HepG2 (cell line): ENCODE measurements at regions not wholly inside any gene's neighbourhood (a gene's known extent, or its start where the extent isn't known, plus 50 kb on each side); places are given as distances from the start of the nearest gene placed in this dataset.

Experiments
- ATAC-seq: fragments of 200-7000 bp; cut with Tn5 transposase; 3 replicates; pipeline ENCODE4 v1.9.1; 2020; ENCODE audit warnings: mild to moderate bottlenecking, moderate library complexity
- BruUV-seq: library from RNA; stranded (reverse); fragments of 400-500 nt; replicated peaks from 2 replicates; lab custom pipeline; 2021; lab: Mats Ljungman, UMichigan
- CTCF ChIA-PET: fragments of 300-600 bp; formaldehyde crosslinking; extraction: SDS; loops from one replicate; lab custom pipeline; 2021; ENCODE audit warnings: low total read pairs, inconsistent platforms, low intra/inter-chr PET ratio; lab: Yijun Ruan, JAX
- POLR2A ChIA-PET: fragments of 350-600 bp; sonication (Branson Sonifier 250); formaldehyde crosslinking; loops from one replicate; lab custom pipeline; 2020; ENCODE audit warnings: antibody characterized with exemption, inconsistent platforms; lab: Yijun Ruan, JAX
- DNase-seq: peaks from one replicate; pipeline ENCODE4 v3.0.0-alpha.2; 2015; ENCODE audit warnings: low spot score
- FAIRE-seq: peaks from 3 replicates; lab custom pipeline; 2011; peaks lifted over from hg19 to GRCh38; lab: Jason Lieb, UNC
- H2AFZ ChIP-seq: one replicate; pipeline ENCODE4 v1.6.1; 2011; ENCODE audit warnings: low read length, inconsistent platforms
- H3K27ac ChIP-seq: fragments of 300-600 bp; 3 replicates; pipeline ENCODE4 v1.8.0; 2011; ENCODE audit warnings: mixed run types, mild to moderate bottlenecking, mixed read lengths, low read length, inconsistent platforms; ENCODE audit not compliant: insufficient read depth; ENCODE audit errors: extremely low read length
- H3K27me3 ChIP-seq, 2 experiments: fragments of 200-600 bp in 1 of 2; 2 replicates in 1 of 2; 3 replicates in 1 of 2; pipeline versions ENCODE4 v1.6.0 to v1.8.0; 2011; ENCODE audit warnings: low read length in 2 of 2, mild to moderate bottlenecking in 2 of 2, moderate library complexity in 2 of 2, inconsistent platforms in 1 of 2; ENCODE audit not compliant: insufficient read depth in 2 of 2, control insufficient read depth in 1 of 2
- H3K36me3 ChIP-seq, 2 experiments: fragments of 200-600 bp in 1 of 2; replicated peaks in 1 of 2; 2 replicates in 1 of 2; 3 replicates in 1 of 2; pipeline versions ENCODE4 v1.5.1 to v1.8.0; 2011; ENCODE audit warnings: low read length in 2 of 2, inconsistent platforms in 1 of 2; ENCODE audit not compliant: insufficient read depth in 2 of 2, control insufficient read depth in 1 of 2
- H3K4me1 ChIP-seq: 2 replicates; pipeline ENCODE4 v1.5.1; 2012; ENCODE audit warnings: low read length, inconsistent platforms; ENCODE audit not compliant: insufficient read depth
- H3K4me2 ChIP-seq: 2 replicates; pipeline ENCODE4 v1.6.0; 2011; ENCODE audit warnings: low read depth, low read length, inconsistent platforms
- H3K4me3 ChIP-seq, 3 experiments: fragments of 200-600 bp in 1 of 3; sonication (generic), shearing (Covaris generic) in 1 of 3; replicated peaks in 1 of 3; 2 replicates each; pipeline ENCODE4 v1.5.1; 2011 to 2016; ENCODE audit warnings: low read length in 3 of 3, inconsistent platforms in 2 of 3, low read depth in 2 of 3, mild to moderate bottlenecking in 2 of 3, control low read depth in 1 of 3, mixed read lengths in 1 of 3; ENCODE audit not compliant: insufficient read depth in 1 of 3
- H3K79me2 ChIP-seq: one replicate; pipeline ENCODE4 v1.6.1; 2011; ENCODE audit warnings: low read length, inconsistent platforms; ENCODE audit not compliant: insufficient read depth
- H3K9ac ChIP-seq: 2 replicates; pipeline ENCODE4 v1.6.0; 2011; ENCODE audit warnings: mild to moderate bottlenecking, low read depth, low read length, inconsistent platforms; ENCODE audit not compliant: insufficient read depth
- H3K9me3 ChIP-seq: 2 replicates; pipeline ENCODE4 v1.5.1; 2012; ENCODE audit warnings: mild to moderate bottlenecking, low read length
- H4K20me1 ChIP-seq: 2 replicates; pipeline ENCODE4 v1.6.0; 2011; ENCODE audit warnings: inconsistent platforms, mild to moderate bottlenecking, low read length, moderate library complexity; ENCODE audit not compliant: insufficient read depth
- ARID3A ChIP-seq: IDR thresholded peaks from 2 replicates; pipeline ENCODE4 v1.6.1; 2012; ENCODE audit warnings: low read depth, low read length, improper control_type of control experiment
- BRCA1 ChIP-seq: sonication (generic); formaldehyde crosslinking; IDR thresholded peaks from 2 replicates; pipeline ENCODE4 v1.4.0; 2020; ENCODE audit warnings: missing genetic modification reagents
- CAMTA2 ChIP-seq: sonication (generic); formaldehyde crosslinking; IDR thresholded peaks from 2 replicates; pipeline ENCODE4 v1.4.0; 2020; ENCODE audit warnings: mild to moderate bottlenecking, missing genetic modification reagents, borderline replicate concordance
- HOXD1 ChIP-seq: sonication (generic); formaldehyde crosslinking; IDR thresholded peaks from 2 replicates; pipeline ENCODE4 v1.5.0; 2020; ENCODE audit warnings: missing genetic modification reagents
- MTA3 ChIP-seq: sonication (generic); formaldehyde crosslinking; IDR thresholded peaks from 2 replicates; pipeline ENCODE4 v1.4.0; 2020; ENCODE audit warnings: missing genetic modification reagents
- NCOR1 ChIP-seq: fragments of 200-600 bp; sonication (generic); IDR thresholded peaks from 2 replicates; pipeline ENCODE4 v1.7.0; 2017; ENCODE audit warnings: antibody characterized with exemption, low read length, borderline replicate concordance
- PHF20 ChIP-seq: sonication (generic); formaldehyde crosslinking; IDR thresholded peaks from 2 replicates; pipeline ENCODE4 v1.5.0; 2020; ENCODE audit warnings: mild to moderate bottlenecking, missing genetic modification reagents
- PITX1 ChIP-seq: sonication (generic); formaldehyde crosslinking; IDR thresholded peaks from 2 replicates; pipeline ENCODE4 v1.5.1; 2020; ENCODE audit warnings: mild to moderate bottlenecking, missing genetic modification reagents
- SRY ChIP-seq: sonication (generic); formaldehyde crosslinking; IDR thresholded peaks from 2 replicates; pipeline ENCODE4 v1.8.0; 2022; ENCODE audit warnings: mild to moderate bottlenecking, missing genetic modification reagents
- ZBTB25 ChIP-seq: IDR thresholded peaks from 2 replicates; pipeline ENCODE4 v1.6.1; 2018; ENCODE audit warnings: missing genetic modification reagents
- ZKSCAN8 ChIP-seq: IDR thresholded peaks from 2 replicates; pipeline ENCODE4 v1.6.1; 2016; ENCODE audit warnings: borderline replicate concordance, missing genetic modification reagents, missing compliant biosample characterization
- ZNF138 ChIP-seq: sonication (generic); formaldehyde crosslinking; IDR thresholded peaks from 2 replicates; pipeline ENCODE4 v1.5.0; 2020; ENCODE audit warnings: mild to moderate bottlenecking, low read depth, missing genetic modification reagents
- ZNF251 ChIP-seq: sonication (generic); formaldehyde crosslinking; IDR thresholded peaks from 2 replicates; pipeline ENCODE4 v1.9.0; 2021; ENCODE audit warnings: mild to moderate bottlenecking, missing genetic modification reagents
- ZNF264 ChIP-seq: sonication (generic); formaldehyde crosslinking; IDR thresholded peaks from 2 replicates; pipeline ENCODE4 v1.4.0; 2020; ENCODE audit warnings: missing genetic modification reagents
- ZNF343 ChIP-seq: sonication (generic); formaldehyde crosslinking; IDR thresholded peaks from 2 replicates; pipeline ENCODE4 v1.4.0; 2020; ENCODE audit warnings: mild to moderate bottlenecking, missing genetic modification reagents
- ZNF562 ChIP-seq: sonication (generic); formaldehyde crosslinking; IDR thresholded peaks from 2 replicates; pipeline ENCODE4 v1.8.0; 2022; ENCODE audit warnings: missing genetic modification reagents, borderline replicate concordance
- ZNF737 ChIP-seq: sonication (generic); formaldehyde crosslinking; IDR thresholded peaks from 2 replicates; pipeline ENCODE4 v1.5.0; 2020; ENCODE audit warnings: missing genetic modification reagents, mild to moderate bottlenecking, borderline replicate concordance
- WGBS: methylation state at CpG from one replicate; pipeline ENCODE4 v1.1.6; 2017; ENCODE audit warnings: low lambda C conversion rate; 5-methylcytosine and 5-hydroxymethylcytosine counted together
- in situ Hi-C: cut with HindIII; loops from 2 replicates; pipeline ENCODE4 v1.10.0; 2017; ENCODE audit warnings: low pct_unique_long_range_greater_than_20kb; ENCODE audit not compliant: extremely low pct_ligation_motif_present
- intact Hi-C: fragments of 100-400 bp; cut with micrococcal nuclease; formaldehyde crosslinking; loops from one replicate; pipeline ENCODE4 v1.10.0; 2022; ENCODE audit not compliant: unreplicated experiment

- H3K9me3 ChIP-seq, result no peaks in the 10 kb centered on the region
- no peak for DNase-seq
- no peaks in the 10 kb centered on the region for H3K27me3 ChIP-seq
- H2AFZ ChIP-seq, result no peak overlapping the region
- no peaks in the 10 kb centered on the region for H3K36me3 ChIP-seq
- no peaks in the 10 kb centered on the region for H3K79me2 ChIP-seq
- intact Hi-C loops (no loop called here), in situ Hi-C loops (no loop called here)
- peaks cover 12% of the 10 kb centered on the region; the same call in 1 of the 2 replicates for H3K4me1 ChIP-seq
- POLR2A ChIA-PET, result no interaction called here
- no TSS peak for BruUV-seq
- no peak for FAIRE-seq
- TF ChIP-seq ZNF264 (CRISPR knock-in tag), result no peak
- TF ChIP-seq ZNF737 (CRISPR knock-in tag), result no peak
- no peak for TF ChIP-seq SRY (CRISPR knock-in tag)
- no peak for TF ChIP-seq ARID3A
- TF ChIP-seq PITX1 (CRISPR knock-in tag), result no peak
- no peak for TF ChIP-seq ZKSCAN8
- no peak for TF ChIP-seq NCOR1
- TF ChIP-seq CAMTA2 (CRISPR knock-in tag), result no peak
- no peak for TF ChIP-seq ZBTB25 (CRISPR knock-in tag)
- no peak for TF ChIP-seq MTA3 (CRISPR knock-in tag)
- no peak for TF ChIP-seq ZNF138 (CRISPR knock-in tag)
- TF ChIP-seq ZNF562, result no peak
- TF ChIP-seq ZNF343 (CRISPR knock-in tag), result no peak
- TF ChIP-seq HOXD1 (CRISPR knock-in tag), result no peak
- no peak for TF ChIP-seq ZNF251 (CRISPR knock-in tag)
- no peak for TF ChIP-seq BRCA1 (CRISPR knock-in tag)
- TF ChIP-seq PHF20 (CRISPR knock-in tag), result no peak
- no peak overlapping the region for H3K27ac ChIP-seq
- 15% methylated on average over 3 of the region's 3 CpGs for WGBS
- no peak for ATAC-seq
- no peak overlapping the region for H3K4me3 ChIP-seq
- no peaks in the 10 kb centered on the region for H4K20me1 ChIP-seq
- no peak overlapping the region for H3K9ac ChIP-seq
- H3K4me2 ChIP-seq, result no peak overlapping the region
- CTCF ChIA-PET, result no interaction called here
Observed at GRCh38 chr5:160903076-160903475, 51.1 kb upstream of the ATP10B start.
